Lower leg skin (tissue), 3 donors: ENCODE measurements at regions not wholly inside any gene's neighbourhood (a gene's known extent, or its start where the extent isn't known, plus 50 kb on each side); places are given as distances from the start of the nearest gene placed in this dataset.

Source experiments
- POLR2A ChIP-seq, 2 donors: fragments of 450-650 bp; IDR thresholded peaks; one replicate each; pipeline ENCODE4 v1.6.1; 2016 to 2017; ENCODE audit warnings: antibody characterized with exemption in 2 of 2, mild to moderate bottlenecking in 1 of 2, moderate library complexity in 1 of 2
- TF ChIP-seq, protein P1 (sequence below), 3 donors: fragments of 450-650 bp; IDR thresholded peaks; one replicate each; pipeline ENCODE4 v1.5.1; 2016; ENCODE audit warnings: antibody characterized with exemption in 3 of 3, mild to moderate bottlenecking in 3 of 3, moderate library complexity in 2 of 3

- TF ChIP-seq, protein P1, sequence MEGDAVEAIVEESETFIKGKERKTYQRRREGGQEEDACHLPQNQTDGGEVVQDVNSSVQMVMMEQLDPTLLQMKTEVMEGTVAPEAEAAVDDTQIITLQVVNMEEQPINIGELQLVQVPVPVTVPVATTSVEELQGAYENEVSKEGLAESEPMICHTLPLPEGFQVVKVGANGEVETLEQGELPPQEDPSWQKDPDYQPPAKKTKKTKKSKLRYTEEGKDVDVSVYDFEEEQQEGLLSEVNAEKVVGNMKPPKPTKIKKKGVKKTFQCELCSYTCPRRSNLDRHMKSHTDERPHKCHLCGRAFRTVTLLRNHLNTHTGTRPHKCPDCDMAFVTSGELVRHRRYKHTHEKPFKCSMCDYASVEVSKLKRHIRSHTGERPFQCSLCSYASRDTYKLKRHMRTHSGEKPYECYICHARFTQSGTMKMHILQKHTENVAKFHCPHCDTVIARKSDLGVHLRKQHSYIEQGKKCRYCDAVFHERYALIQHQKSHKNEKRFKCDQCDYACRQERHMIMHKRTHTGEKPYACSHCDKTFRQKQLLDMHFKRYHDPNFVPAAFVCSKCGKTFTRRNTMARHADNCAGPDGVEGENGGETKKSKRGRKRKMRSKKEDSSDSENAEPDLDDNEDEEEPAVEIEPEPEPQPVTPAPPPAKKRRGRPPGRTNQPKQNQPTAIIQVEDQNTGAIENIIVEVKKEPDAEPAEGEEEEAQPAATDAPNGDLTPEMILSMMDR (IDR thresholded peaks at IDR 0.05) = no peak
- TF ChIP-seq POLR2A (IDR thresholded peaks at IDR 0.05) = no peak
These were observed 92.7 kb downstream of the NCOR2 start for GRCh38 chr12:124474709-124475108.
